Stomach (tissue), 4 donors: ENCODE measurements at regions not wholly inside any gene's neighbourhood (a gene's known extent, or its start where the extent isn't known, plus 50 kb on each side); places are given as distances from the start of the nearest gene placed in this dataset.

Experiments
- CTCF ChIP-seq, 7 experiments: fragments of 450-650 bp in 4 of 7; fragments of 200-600 bp in 3 of 7; sonication (generic) in 3 of 7; IDR thresholded peaks; one replicate each; pipeline ENCODE4 v1.5.1; 2016 to 2019; ENCODE audit warnings: antibody characterized with exemption in 7 of 7, control low read depth in 2 of 7, mild to moderate bottlenecking in 1 of 7
- EP300 ChIP-seq: sonication (generic); formaldehyde crosslinking; IDR thresholded peaks from one replicate; pipeline ENCODE4 v1.6.1; 2017; ENCODE audit warnings: antibody characterized with exemption
- POLR2A ChIP-seq, 4 donors: fragments of 450-650 bp; IDR thresholded peaks; one replicate each; pipeline ENCODE4 v1.6.1; 2016; ENCODE audit warnings: antibody characterized with exemption in 4 of 4, control low read depth in 2 of 4, mild to moderate bottlenecking in 1 of 4, moderate library complexity in 1 of 4
- POLR2AphosphoS5 ChIP-seq, 3 donors: sonication (generic); formaldehyde crosslinking; IDR thresholded peaks; one replicate each; pipeline ENCODE4 v1.6.1; 2016; ENCODE audit warnings: antibody characterized with exemption in 3 of 3

- TF ChIP-seq EP300 (no peak), CTCF (IDR thresholded peaks at IDR 0.05) (no peak), POLR2AphosphoS5 (IDR thresholded peaks at IDR 0.05) (no peak), POLR2A (IDR thresholded peaks at IDR 0.05) (no peak)
Measured at GRCh38 chr1:117770981-117771531, 158.4 kb downstream of the GDAP2 start.
